ENCODE measurements at regions not wholly inside any gene's neighbourhood (a gene's known extent, or its start where the extent isn't known, plus 50 kb on each side); places are given as distances from the start of the nearest gene placed in this dataset.

DNA sequence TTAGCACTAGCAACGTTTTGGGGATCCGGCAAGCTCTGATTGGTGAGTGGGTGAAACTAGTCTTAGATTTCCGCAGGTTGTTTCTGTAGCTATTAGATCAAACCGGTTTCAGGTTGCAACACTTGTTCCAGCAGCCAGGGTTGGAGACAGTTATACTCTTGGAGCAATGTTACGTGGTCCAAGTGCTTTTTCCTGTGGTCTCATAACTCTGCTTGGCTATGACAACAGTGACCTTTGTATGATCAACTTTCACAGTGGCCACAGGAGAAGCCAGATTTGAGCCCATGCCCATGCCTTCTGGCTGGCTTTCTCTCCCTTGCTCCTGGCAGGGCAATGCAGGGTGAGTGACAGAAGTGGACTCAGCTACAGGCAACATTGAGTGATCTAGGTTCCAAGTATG lies 84.5 kb upstream of the TAF1B start:
- no peaks in the 10 kb centered on the region for H3K9me2 ChIP-seq (replicated peaks; ENCODE audit: control insufficient read depth, low read length)
- H3K9me3 ChIP-seq (ENCODE audit: control insufficient read depth, insufficient read depth, low read length), result no peaks in the 10 kb centered on the region
- H3K4me3 ChIP-seq (ENCODE audit: low read length), result no peak overlapping the region
- H3K4me2 ChIP-seq (ENCODE audit: low read length), result no peak overlapping the region
- peaks cover 2% of the 10 kb centered on the region for H3K4me1 ChIP-seq (ENCODE audit: control insufficient read depth, low read length)
- no peaks in the 10 kb centered on the region for H3F3A ChIP-seq (ENCODE audit: control insufficient read depth, insufficient read depth)
- no peak overlapping the region for H3K27ac ChIP-seq (ENCODE audit: low read depth, low read length)
- no peaks in the 10 kb centered on the region for H4K20me1 ChIP-seq (ENCODE audit: control insufficient read depth, insufficient read depth, low read depth, low read length)
- peaks cover 49% of the 10 kb centered on the region for H3K27me3 ChIP-seq (ENCODE audit: control insufficient read depth, low read length)
- no peaks in the 10 kb centered on the region for H3K36me3 ChIP-seq (ENCODE audit: control insufficient read depth, low read length)
- TF ChIP-seq, protein P1, sequence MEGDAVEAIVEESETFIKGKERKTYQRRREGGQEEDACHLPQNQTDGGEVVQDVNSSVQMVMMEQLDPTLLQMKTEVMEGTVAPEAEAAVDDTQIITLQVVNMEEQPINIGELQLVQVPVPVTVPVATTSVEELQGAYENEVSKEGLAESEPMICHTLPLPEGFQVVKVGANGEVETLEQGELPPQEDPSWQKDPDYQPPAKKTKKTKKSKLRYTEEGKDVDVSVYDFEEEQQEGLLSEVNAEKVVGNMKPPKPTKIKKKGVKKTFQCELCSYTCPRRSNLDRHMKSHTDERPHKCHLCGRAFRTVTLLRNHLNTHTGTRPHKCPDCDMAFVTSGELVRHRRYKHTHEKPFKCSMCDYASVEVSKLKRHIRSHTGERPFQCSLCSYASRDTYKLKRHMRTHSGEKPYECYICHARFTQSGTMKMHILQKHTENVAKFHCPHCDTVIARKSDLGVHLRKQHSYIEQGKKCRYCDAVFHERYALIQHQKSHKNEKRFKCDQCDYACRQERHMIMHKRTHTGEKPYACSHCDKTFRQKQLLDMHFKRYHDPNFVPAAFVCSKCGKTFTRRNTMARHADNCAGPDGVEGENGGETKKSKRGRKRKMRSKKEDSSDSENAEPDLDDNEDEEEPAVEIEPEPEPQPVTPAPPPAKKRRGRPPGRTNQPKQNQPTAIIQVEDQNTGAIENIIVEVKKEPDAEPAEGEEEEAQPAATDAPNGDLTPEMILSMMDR (IDR thresholded peaks at IDR 0.05; ENCODE audit: low read depth, low read length, poor library complexity, severe bottlenecking), result no peak
- no peak for TF ChIP-seq EZH2phosphoT487 (IDR thresholded peaks at IDR 0.05; ENCODE audit: borderline replicate concordance, low read length)
- no peaks in the 10 kb centered on the region for H3K79me2 ChIP-seq (ENCODE audit: control insufficient read depth, low read length)

DNA sequence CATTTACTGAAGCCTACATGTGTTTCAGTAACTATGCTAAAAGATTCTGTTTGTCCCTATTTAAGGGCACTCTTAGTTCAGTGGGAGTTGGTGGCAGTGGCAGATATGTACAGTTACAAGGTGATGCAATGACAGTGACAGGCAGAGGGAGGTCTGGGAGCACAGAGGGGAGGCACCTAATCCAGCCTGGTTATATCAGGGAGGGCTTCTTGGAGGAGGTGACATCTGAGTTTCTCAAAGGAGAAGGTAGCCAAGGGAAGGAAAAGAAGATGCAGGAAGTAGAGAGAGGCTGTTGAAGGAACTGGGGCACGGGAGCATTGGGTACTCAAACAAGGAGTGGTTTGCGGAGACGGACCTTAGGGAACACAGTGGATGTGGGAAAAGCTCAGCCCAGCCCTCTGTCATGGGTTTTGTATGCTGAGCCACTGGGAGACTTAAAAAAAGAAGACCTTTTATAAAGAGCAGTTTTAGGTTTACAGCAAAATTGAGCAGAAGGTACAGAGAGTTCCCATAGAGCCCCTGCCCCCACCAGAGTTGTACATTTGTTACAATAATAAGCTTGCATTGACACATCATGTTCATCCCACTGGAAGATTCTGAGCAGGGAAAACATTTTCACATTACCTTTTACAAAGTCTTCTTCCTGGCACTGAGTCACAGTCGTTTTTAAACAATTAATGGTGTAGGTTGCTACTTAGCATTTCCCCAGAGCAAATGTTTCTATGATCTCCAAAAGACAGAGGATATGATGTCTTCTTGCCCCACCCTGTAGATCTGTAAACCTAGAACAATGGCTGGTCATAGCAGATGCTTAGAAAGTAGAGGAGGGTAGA lies 83.0 kb upstream of the TAF1B start:
- Histone ChIP-seq H4K20me1 (ENCODE audit: control insufficient read depth, insufficient read depth, low read depth, low read length) (no peaks in the 10 kb centered on the region), H3K4me1 (ENCODE audit: control insufficient read depth, low read length) (peaks cover 15% of the 10 kb centered on the region), H3K4me2 (ENCODE audit: low read length) (no peak overlapping the region), H3F3A (ENCODE audit: control insufficient read depth, insufficient read depth) (no peaks in the 10 kb centered on the region), H3K27me3 (ENCODE audit: control insufficient read depth, low read length) (peaks cover 35% of the 10 kb centered on the region), H3K9me2 (replicated peaks; ENCODE audit: control insufficient read depth, low read length) (no peaks in the 10 kb centered on the region), H3K36me3 (ENCODE audit: control insufficient read depth, low read length) (no peaks in the 10 kb centered on the region), H3K27ac (ENCODE audit: low read depth, low read length) (no peak overlapping the region), H3K9me3 (ENCODE audit: control insufficient read depth, insufficient read depth, low read length) (no peaks in the 10 kb centered on the region), H3K4me3 (ENCODE audit: low read length) (no peak overlapping the region), H3K79me2 (ENCODE audit: control insufficient read depth, low read length) (no peaks in the 10 kb centered on the region)
- TF ChIP-seq EZH2phosphoT487 (IDR thresholded peaks at IDR 0.05; ENCODE audit: borderline replicate concordance, low read length), result no peak
- TF ChIP-seq, protein P1 (IDR thresholded peaks at IDR 0.05; ENCODE audit: low read depth, low read length, poor library complexity, severe bottlenecking), result no peak

DNA sequence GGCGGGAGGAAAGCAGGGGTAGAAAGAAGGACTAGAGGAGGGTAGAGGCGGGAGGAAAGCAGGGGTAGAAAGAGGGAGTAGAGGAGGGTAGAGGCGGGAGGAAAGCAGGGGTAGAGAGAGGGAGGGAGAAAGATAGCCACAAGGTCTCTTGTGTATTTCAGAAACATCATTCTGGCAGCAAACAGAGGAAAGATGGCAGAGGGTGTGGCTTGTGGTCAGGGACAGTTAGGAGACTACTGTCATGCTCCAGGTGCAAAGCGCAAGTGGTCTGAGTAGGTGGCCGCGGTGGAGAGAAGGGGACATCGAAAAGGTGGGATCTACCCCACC lies 82.4 kb upstream of the TAF1B start:
- Histone ChIP-seq H3K27ac (ENCODE audit: low read depth, low read length) (no peak overlapping the region), H3K79me2 (ENCODE audit: control insufficient read depth, low read length) (no peaks in the 10 kb centered on the region), H3K9me3 (ENCODE audit: control insufficient read depth, insufficient read depth, low read length) (no peaks in the 10 kb centered on the region), H3K4me2 (ENCODE audit: low read length) (no peak overlapping the region), H3K4me1 (ENCODE audit: control insufficient read depth, low read length) (peaks cover 15% of the 10 kb centered on the region), H3K9me2 (replicated peaks; ENCODE audit: control insufficient read depth, low read length) (no peaks in the 10 kb centered on the region), H3K36me3 (ENCODE audit: control insufficient read depth, low read length) (no peaks in the 10 kb centered on the region), H4K20me1 (ENCODE audit: control insufficient read depth, insufficient read depth, low read depth, low read length) (no peaks in the 10 kb centered on the region), H3K4me3 (ENCODE audit: low read length) (no peak overlapping the region), H3F3A (ENCODE audit: control insufficient read depth, insufficient read depth) (no peaks in the 10 kb centered on the region), H3K27me3 (ENCODE audit: control insufficient read depth, low read length) (peaks cover 32% of the 10 kb centered on the region)
- TF ChIP-seq, protein P1 (IDR thresholded peaks at IDR 0.05; ENCODE audit: low read depth, low read length, poor library complexity, severe bottlenecking), result no peak
- no peak for TF ChIP-seq EZH2phosphoT487 (IDR thresholded peaks at IDR 0.05; ENCODE audit: borderline replicate concordance, low read length)

All from DOHH2 (cell line).